SU-DHL-6 (cell line): ENCODE measurements at regions not wholly inside any gene's neighbourhood (a gene's known extent, or its start where the extent isn't known, plus 50 kb on each side); places are given as distances from the start of the nearest gene placed in this dataset.

Source experiments
- H2AFZ ChIP-seq: fragments of 200-600 bp; sonication (generic); 2 replicates; pipeline ENCODE4 v1.6.1; 2014; ENCODE audit warnings: low read depth, mild to moderate bottlenecking, moderate library complexity, mixed read lengths, antibody characterized with exemption, low read length; ENCODE audit not compliant: severe bottlenecking
- H3F3A ChIP-seq: fragments of 200-600 bp; shearing (Covaris generic); 2 replicates; pipeline ENCODE4 v1.6.0; 2016; ENCODE audit warnings: antibody characterized with exemption, mild to moderate bottlenecking; ENCODE audit not compliant: insufficient read depth
- H3K27ac ChIP-seq: fragments of 200-600 bp; sonication (generic); 2 replicates; pipeline ENCODE4 v1.5.1; 2016; ENCODE audit warnings: low read depth, mild to moderate bottlenecking, low read length, moderate library complexity, mixed read lengths
- H3K27me3 ChIP-seq: fragments of 200-600 bp; sonication (generic), shearing (Covaris generic); 2 replicates; pipeline ENCODE4 v1.6.0; 2014; ENCODE audit warnings: mild to moderate bottlenecking, low read length
- H3K36me3 ChIP-seq: fragments of 200-600 bp; sonication (generic); 2 replicates; pipeline ENCODE4 v1.6.1; 2014; ENCODE audit warnings: mild to moderate bottlenecking, low read length, mixed read lengths
- H3K4me2 ChIP-seq: fragments of 300-600, 200-600 bp; shearing (Covaris generic), sonication (generic); 2 replicates; pipeline ENCODE4 v1.6.0; 2014; ENCODE audit warnings: low read length, low read depth, mild to moderate bottlenecking; ENCODE audit not compliant: poor library complexity, severe bottlenecking
- H3K4me3 ChIP-seq: fragments of 200-600 bp; sonication (generic); 2 replicates; pipeline ENCODE4 v1.5.1; 2014; ENCODE audit warnings: antibody characterized with exemption, low read length, mild to moderate bottlenecking, mixed read lengths; ENCODE audit not compliant: insufficient read depth, poor library complexity, severe bottlenecking
- H3K79me2 ChIP-seq: fragments of 200-600 bp; sonication (generic); 2 replicates; pipeline ENCODE4 v1.6.1; 2014; ENCODE audit warnings: mild to moderate bottlenecking, low read length, moderate library complexity; ENCODE audit not compliant: insufficient read depth
- H3K9ac ChIP-seq: fragments of 200-600 bp; sonication (generic); 2 replicates; pipeline ENCODE4 v1.7.0; 2014; ENCODE audit warnings: mild to moderate bottlenecking, low read length
- H3K9me2 ChIP-seq: fragments of 200-600 bp; sonication (generic); replicated peaks from 2 replicates; pipeline ENCODE4 v1.6.1; 2014; ENCODE audit warnings: low read length; ENCODE audit not compliant: insufficient read depth
- H3K9me3 ChIP-seq: fragments of 200-600 bp; sonication (generic); 2 replicates; pipeline ENCODE4 v1.6.1; 2014; ENCODE audit warnings: low read length, mixed read lengths; ENCODE audit not compliant: insufficient read depth
- H4K20me1 ChIP-seq: fragments of 200-600 bp; sonication (generic); 2 replicates; pipeline ENCODE4 v1.6.1; 2014; ENCODE audit warnings: low read depth, mild to moderate bottlenecking, antibody characterized with exemption, low read length, moderate library complexity, mixed read lengths
- CTCF ChIP-seq: fragments of 200-600 bp; sonication (generic); IDR thresholded peaks from one replicate; pipeline ENCODE4 v1.5.1; 2017; ENCODE audit warnings: antibody characterized with exemption, mild to moderate bottlenecking, low read length, moderate library complexity; ENCODE audit not compliant: insufficient read depth, poor library complexity, severe bottlenecking
- EZH2phosphoT487 ChIP-seq: fragments of 200-600 bp; sonication (generic), shearing (Covaris generic); conservative IDR thresholded peaks from 2 replicates; pipeline ENCODE4 v1.6.1; 2018; ENCODE audit warnings: mild to moderate bottlenecking, antibody characterized with exemption, low read length, moderate library complexity, mixed read lengths

- Histone ChIP-seq H2AFZ (no peak overlapping the region), H3K9ac (no peak overlapping the region), H4K20me1 (no peaks in the 10 kb centered on the region), H3K79me2 (no peaks in the 10 kb centered on the region), H3K4me2 (no peak overlapping the region), H3K27ac (no peak overlapping the region), H3K9me3 (no peaks in the 10 kb centered on the region), H3K4me3 (no peak overlapping the region), H3K9me2 (no peaks in the 10 kb centered on the region), H3K27me3 (no peaks in the 10 kb centered on the region), H3F3A (no peaks in the 10 kb centered on the region), H3K36me3 (no peaks in the 10 kb centered on the region)
- no peak for TF ChIP-seq CTCF
- TF ChIP-seq EZH2phosphoT487, result no peak
These were observed 822.0 kb downstream of the TNS3 start for GRCh38 chr7:46759711-46760480.

- Histone ChIP-seq H3F3A (no peaks in the 10 kb centered on the region), H3K36me3 (no peaks in the 10 kb centered on the region), H2AFZ (no peak overlapping the region), H4K20me1 (no peaks in the 10 kb centered on the region), H3K79me2 (no peaks in the 10 kb centered on the region), H3K27me3 (no peaks in the 10 kb centered on the region), H3K9me3 (no peaks in the 10 kb centered on the region), H3K9ac (no peak overlapping the region), H3K9me2 (no peaks in the 10 kb centered on the region), H3K4me3 (no peak overlapping the region), H3K27ac (no peak overlapping the region), H3K4me2 (no peak overlapping the region)
- TF ChIP-seq EZH2phosphoT487 (no peak), CTCF (no peak)
These were observed 824.9 kb downstream of the TNS3 start for GRCh38 chr7:46756996-46757395.

- Histone ChIP-seq H3K9ac (no peak overlapping the region), H3K4me2 (no peak overlapping the region), H3K4me3 (no peak overlapping the region), H3K27me3 (no peaks in the 10 kb centered on the region), H3K9me3 (no peaks in the 10 kb centered on the region), H4K20me1 (no peaks in the 10 kb centered on the region), H3K27ac (no peak overlapping the region), H3K9me2 (no peaks in the 10 kb centered on the region), H3K79me2 (no peaks in the 10 kb centered on the region), H2AFZ (no peak overlapping the region), H3F3A (no peaks in the 10 kb centered on the region), H3K36me3 (no peaks in the 10 kb centered on the region)
- TF ChIP-seq EZH2phosphoT487 (no peak), CTCF (no peak)
These were observed 825.7 kb downstream of the TNS3 start for GRCh38 chr7:46756256-46756655.
